ENCODE measurements at regions not wholly inside any gene's neighbourhood (a gene's known extent, or its start where the extent isn't known, plus 50 kb on each side); places are given as distances from the start of the nearest gene placed in this dataset.

DNA sequence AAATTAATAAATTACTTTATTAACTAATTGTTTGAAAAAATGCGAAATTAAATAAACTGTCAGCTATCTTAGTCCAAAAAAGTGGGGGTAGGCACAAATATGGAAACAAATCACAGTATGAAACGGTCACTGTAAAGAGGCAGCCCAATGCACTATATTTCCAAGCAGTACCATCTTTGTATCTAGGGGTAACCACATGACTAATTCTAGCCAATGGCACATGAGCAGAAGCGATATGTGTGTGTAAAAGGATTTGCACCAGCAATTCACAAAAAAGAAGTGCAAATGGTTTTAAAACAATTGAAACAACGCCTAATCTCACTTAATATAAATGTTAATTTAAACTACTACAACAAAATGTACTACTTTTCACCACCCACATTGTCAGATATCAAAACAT is 129.5 kb upstream of the PRNP start:
- TF ChIP-seq, protein P1, sequence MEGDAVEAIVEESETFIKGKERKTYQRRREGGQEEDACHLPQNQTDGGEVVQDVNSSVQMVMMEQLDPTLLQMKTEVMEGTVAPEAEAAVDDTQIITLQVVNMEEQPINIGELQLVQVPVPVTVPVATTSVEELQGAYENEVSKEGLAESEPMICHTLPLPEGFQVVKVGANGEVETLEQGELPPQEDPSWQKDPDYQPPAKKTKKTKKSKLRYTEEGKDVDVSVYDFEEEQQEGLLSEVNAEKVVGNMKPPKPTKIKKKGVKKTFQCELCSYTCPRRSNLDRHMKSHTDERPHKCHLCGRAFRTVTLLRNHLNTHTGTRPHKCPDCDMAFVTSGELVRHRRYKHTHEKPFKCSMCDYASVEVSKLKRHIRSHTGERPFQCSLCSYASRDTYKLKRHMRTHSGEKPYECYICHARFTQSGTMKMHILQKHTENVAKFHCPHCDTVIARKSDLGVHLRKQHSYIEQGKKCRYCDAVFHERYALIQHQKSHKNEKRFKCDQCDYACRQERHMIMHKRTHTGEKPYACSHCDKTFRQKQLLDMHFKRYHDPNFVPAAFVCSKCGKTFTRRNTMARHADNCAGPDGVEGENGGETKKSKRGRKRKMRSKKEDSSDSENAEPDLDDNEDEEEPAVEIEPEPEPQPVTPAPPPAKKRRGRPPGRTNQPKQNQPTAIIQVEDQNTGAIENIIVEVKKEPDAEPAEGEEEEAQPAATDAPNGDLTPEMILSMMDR (IDR thresholded peaks at IDR 0.05; ENCODE audit: low read depth, low read length) = no peak
- no peak for TF ChIP-seq EZH2phosphoT487 (IDR thresholded peaks at IDR 0.05; ENCODE audit: low read depth)
